H9 (cell line): ENCODE measurements at regions not wholly inside any gene's neighbourhood (a gene's known extent, or its start where the extent isn't known, plus 50 kb on each side); places are given as distances from the start of the nearest gene placed in this dataset.

Experiments
- DNase-seq: peaks from one replicate; pipeline ENCODE4 v3.0.0-alpha.2; 2017
- H2AFZ ChIP-seq: one replicate; pipeline ENCODE4 v1.6.1; 2013; ENCODE audit warnings: mild to moderate bottlenecking, low read length, control low read depth, moderate library complexity
- H2AK5ac ChIP-seq: 2 replicates; pipeline ENCODE4 v1.6.1; 2013; ENCODE audit warnings: low read length, control low read depth, mixed read lengths; ENCODE audit not compliant: insufficient read length
- H2BK120ac ChIP-seq: one replicate; pipeline ENCODE4 v1.6.1; 2013; ENCODE audit warnings: low read depth, mild to moderate bottlenecking, low read length, control low read depth, inconsistent platforms; ENCODE audit not compliant: poor library complexity, severe bottlenecking
- H2BK12ac ChIP-seq: 2 replicates; pipeline ENCODE4 v1.6.1; 2013; ENCODE audit warnings: low read length, control low read depth, mixed read lengths, low read depth; ENCODE audit not compliant: insufficient read length
- H2BK15ac ChIP-seq: 2 replicates; pipeline ENCODE4 v1.6.1; 2013; ENCODE audit warnings: low read depth, low read length, control low read depth
- H2BK20ac ChIP-seq: one replicate; pipeline ENCODE4 v1.6.1; 2013; ENCODE audit warnings: low read depth, mild to moderate bottlenecking, low read length, control low read depth, inconsistent platforms; ENCODE audit not compliant: poor library complexity, severe bottlenecking
- H2BK5ac ChIP-seq: 2 replicates; pipeline ENCODE4 v1.6.1; 2013; ENCODE audit warnings: low read length, control low read depth, mixed read lengths; ENCODE audit not compliant: insufficient read length
- H3K14ac ChIP-seq: 2 replicates; pipeline ENCODE4 v1.6.1; 2013; ENCODE audit warnings: low read length, control low read depth; ENCODE audit not compliant: insufficient read depth
- H3K18ac ChIP-seq: 2 replicates; pipeline ENCODE4 v1.6.1; 2013; ENCODE audit warnings: low read depth, mild to moderate bottlenecking, mixed read lengths, low read length, control low read depth; ENCODE audit not compliant: insufficient read length
- H3K23ac ChIP-seq: 2 replicates; pipeline ENCODE4 v1.6.1; 2013; ENCODE audit warnings: low read length, control low read depth, mixed read lengths, low read depth; ENCODE audit not compliant: insufficient read length
- H3K23me2 ChIP-seq: 2 replicates; pipeline ENCODE4 v1.6.1; 2013; ENCODE audit warnings: low read depth, mild to moderate bottlenecking, mixed read lengths, low read length, control low read depth; ENCODE audit not compliant: insufficient read length, poor library complexity, severe bottlenecking
- H3K27ac ChIP-seq: 2 replicates; pipeline ENCODE4 v1.5.1; 2013; ENCODE audit warnings: low read length, control low read depth, mixed read lengths, low read depth; ENCODE audit not compliant: insufficient read length
- H3K27me3 ChIP-seq: 2 replicates; pipeline ENCODE4 v1.6.1; 2013; ENCODE audit warnings: low read length, control low read depth, inconsistent platforms; ENCODE audit not compliant: insufficient read depth
- H3K4ac ChIP-seq: 2 replicates; pipeline ENCODE4 v1.6.1; 2013; ENCODE audit warnings: low read depth, mild to moderate bottlenecking, control low read depth, inconsistent platforms, low read length, moderate library complexity
- H3K4me1 ChIP-seq: 2 replicates; pipeline ENCODE4 v1.6.1; 2013; ENCODE audit warnings: low read length, control low read depth, inconsistent platforms; ENCODE audit not compliant: insufficient read depth
- H3K4me2 ChIP-seq: 2 replicates; pipeline ENCODE4 v1.6.1; 2013; ENCODE audit warnings: low read length, control low read depth, mixed read lengths; ENCODE audit not compliant: insufficient read length, insufficient read depth
- H3K56ac ChIP-seq: 2 replicates; pipeline ENCODE4 v1.6.1; 2013; ENCODE audit warnings: low read depth, mild to moderate bottlenecking, mixed read lengths, low read length, control low read depth; ENCODE audit not compliant: insufficient read length
- H3K79me1 ChIP-seq: 2 replicates; pipeline ENCODE4 v1.6.1; 2013; ENCODE audit warnings: low read depth, mild to moderate bottlenecking, moderate library complexity, low read length, control low read depth, inconsistent platforms; ENCODE audit not compliant: insufficient read depth, poor library complexity, severe bottlenecking
- H3K79me2 ChIP-seq: 2 replicates; pipeline ENCODE4 v1.6.1; 2013; ENCODE audit warnings: low read length, control low read depth, inconsistent platforms; ENCODE audit not compliant: insufficient read depth
- H3K9ac ChIP-seq: 2 replicates; pipeline ENCODE4 v1.6.1; 2013; ENCODE audit warnings: low read length, control low read depth, mixed read lengths; ENCODE audit not compliant: insufficient read length; ENCODE audit errors: extremely low read depth
- H3K9me3 ChIP-seq: one replicate; pipeline ENCODE4 v1.6.1; 2013; ENCODE audit warnings: low read depth, low read length, inconsistent platforms; ENCODE audit not compliant: control insufficient read depth
- H3T11ph ChIP-seq: one replicate; pipeline ENCODE4 v1.6.1; 2013; ENCODE audit warnings: mild to moderate bottlenecking, low read length, control low read depth, inconsistent platforms
- H4K20me1 ChIP-seq: one replicate; pipeline ENCODE4 v1.6.1; 2013; ENCODE audit not compliant: control insufficient read depth, insufficient read length, insufficient read depth
- H4K5ac ChIP-seq: 2 replicates; pipeline ENCODE4 v1.6.1; 2013; ENCODE audit warnings: low read depth, mild to moderate bottlenecking, mixed read lengths, low read length, control low read depth; ENCODE audit not compliant: insufficient read length
- H4K8ac ChIP-seq: replicated peaks from 2 replicates; pipeline ENCODE4 v1.6.1; 2013; ENCODE audit warnings: low read length, control low read depth, mixed read lengths, low read depth; ENCODE audit not compliant: insufficient read length
- H4K91ac ChIP-seq: 2 replicates; pipeline ENCODE4 v1.6.1; 2013; ENCODE audit warnings: low read depth, mild to moderate bottlenecking, moderate library complexity, mixed read lengths, low read length, control low read depth; ENCODE audit not compliant: insufficient read length
- H3K27ac Mint-ChIP-seq, 3 experiments: 2 replicates in 2 of 3; 3 replicates in 1 of 3; pipeline ENCODE4 v1.8.0; 2020 to 2021; ENCODE audit warnings: mixed read lengths in 3 of 3, mild to moderate bottlenecking in 1 of 3, moderate library complexity in 1 of 3
- H3K27me3 Mint-ChIP-seq: 2 replicates; pipeline ENCODE4 v1.8.0; 2021; ENCODE audit warnings: low read depth, mild to moderate bottlenecking, moderate library complexity, mixed read lengths
- H3K36me3 Mint-ChIP-seq, 3 experiments: 2 replicates in 2 of 3; 3 replicates in 1 of 3; pipeline ENCODE4 v1.8.0; 2020 to 2021; ENCODE audit warnings: low read depth in 3 of 3, mixed read lengths in 3 of 3; ENCODE audit not compliant: insufficient read depth in 1 of 3
- H3K4me1 Mint-ChIP-seq, 2 experiments: 2 replicates each; pipeline ENCODE4 v1.8.0; 2020; ENCODE audit warnings: mixed read lengths in 2 of 2
- H3K4me3 Mint-ChIP-seq, 2 experiments: 2 replicates in 1 of 2; 3 replicates in 1 of 2; pipeline ENCODE4 v1.8.0; 2020 to 2021; ENCODE audit warnings: mild to moderate bottlenecking in 2 of 2, mixed read lengths in 2 of 2, moderate library complexity in 1 of 2
- H3K9me3 Mint-ChIP-seq, 2 experiments: 2 replicates in 1 of 2; 3 replicates in 1 of 2; pipeline ENCODE4 v1.8.0; 2020; ENCODE audit warnings: mild to moderate bottlenecking in 2 of 2, mixed read lengths in 2 of 2, moderate library complexity in 1 of 2
- WGBS: extraction: QIAGEN DNeasy Blood & Tissue Kit; methylation state at CpG from one replicate; pipeline ENCODE4 v1.1.7; 2013; ENCODE audit warnings: missing lambda C conversion rate, low lambda C conversion rate, mixed read lengths; ENCODE audit not compliant: insufficient read length; ENCODE audit errors: extremely low coverage; 5-methylcytosine and 5-hydroxymethylcytosine counted together
- TF ChIP-seq, protein P1 (sequence below): fragments of 200-600 bp; sonication (generic); conservative IDR thresholded peaks from 3 replicates; pipeline ENCODE4 v1.8.0; 2021; ENCODE audit warnings: antibody characterized with exemption, mild to moderate bottlenecking

DNA sequence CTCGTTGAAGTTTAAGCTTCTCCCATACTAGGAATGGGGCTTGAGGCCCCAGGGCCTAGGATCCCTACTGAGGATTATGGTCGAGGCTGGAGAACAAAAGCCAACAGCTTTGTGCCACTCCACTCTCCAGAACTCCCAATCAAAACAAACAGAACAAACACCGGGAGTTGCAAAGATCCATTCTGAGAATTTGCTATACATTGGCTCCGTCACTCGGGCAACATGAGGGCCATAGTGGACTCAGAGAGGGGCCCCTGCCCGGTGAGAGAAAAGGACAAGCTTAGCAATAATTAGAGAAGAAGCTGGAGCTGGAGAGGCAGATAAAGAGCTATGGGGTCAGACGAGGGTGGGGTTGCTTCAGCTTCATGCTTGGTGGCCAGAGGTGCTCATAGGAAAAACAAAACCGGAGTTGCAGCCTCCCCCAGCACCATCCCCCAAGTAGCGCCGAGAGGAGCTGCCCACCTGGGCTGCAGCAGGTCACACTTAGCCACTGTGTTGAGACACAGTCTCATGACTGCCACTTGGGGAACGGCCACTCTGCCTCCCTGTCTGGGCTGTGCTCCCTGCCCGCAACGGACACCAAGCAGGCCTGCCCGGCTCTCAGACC is 142.3 kb upstream of the HAAO start:
- H3K9me3 Mint-ChIP-seq, result no peaks in the 10 kb centered on the region
- no peaks in the 10 kb centered on the region for H3K23me2 ChIP-seq
- H3K79me2 ChIP-seq, result no peaks in the 10 kb centered on the region
- H3K4me2 ChIP-seq, result no peak overlapping the region
- no peaks in the 10 kb centered on the region for H4K20me1 ChIP-seq
- no peak overlapping the region for H3K9ac ChIP-seq
- no peak overlapping the region for H2BK120ac ChIP-seq
- H3K79me1 ChIP-seq, result no peaks in the 10 kb centered on the region
- WGBS, result no CpG with 5 or more reads among the region's 14 CpGs
- H3K9me3 ChIP-seq, result no peaks in the 10 kb centered on the region
- no peak overlapping the region for H3K23ac ChIP-seq
- H2BK15ac ChIP-seq, result no peak overlapping the region
- H3K27ac ChIP-seq, result no peak overlapping the region
- no peaks in the 10 kb centered on the region for H3K27me3 ChIP-seq
- no peak overlapping the region for H4K8ac ChIP-seq
- peak overlapping the region in 1 of 3 experiments; percentile 74; a peak in 1 of 7 replicates for H3K27ac Mint-ChIP-seq
- no peak overlapping the region for H3K4ac ChIP-seq
- H2BK5ac ChIP-seq, result no peak overlapping the region
- peaks cover 3% of the 10 kb centered on the region; the same call in 1 of the 2 replicates for H3K4me1 ChIP-seq
- peaks cover 27 to 32% of the 10 kb centered on the region in 2 experiments for H3K4me1 Mint-ChIP-seq
- no peak overlapping the region for H3K18ac ChIP-seq
- no peak overlapping the region for H3K14ac ChIP-seq
- H2BK12ac ChIP-seq, result no peak overlapping the region
- DNase-seq, result no peak
- H2BK20ac ChIP-seq, result no peak overlapping the region
- H3K4me3 Mint-ChIP-seq, result no peak overlapping the region
- H2AFZ ChIP-seq, result no peak overlapping the region
- H3T11ph ChIP-seq, result no peak overlapping the region
- H2AK5ac ChIP-seq, result no peak overlapping the region
- TF ChIP-seq, protein P1, sequence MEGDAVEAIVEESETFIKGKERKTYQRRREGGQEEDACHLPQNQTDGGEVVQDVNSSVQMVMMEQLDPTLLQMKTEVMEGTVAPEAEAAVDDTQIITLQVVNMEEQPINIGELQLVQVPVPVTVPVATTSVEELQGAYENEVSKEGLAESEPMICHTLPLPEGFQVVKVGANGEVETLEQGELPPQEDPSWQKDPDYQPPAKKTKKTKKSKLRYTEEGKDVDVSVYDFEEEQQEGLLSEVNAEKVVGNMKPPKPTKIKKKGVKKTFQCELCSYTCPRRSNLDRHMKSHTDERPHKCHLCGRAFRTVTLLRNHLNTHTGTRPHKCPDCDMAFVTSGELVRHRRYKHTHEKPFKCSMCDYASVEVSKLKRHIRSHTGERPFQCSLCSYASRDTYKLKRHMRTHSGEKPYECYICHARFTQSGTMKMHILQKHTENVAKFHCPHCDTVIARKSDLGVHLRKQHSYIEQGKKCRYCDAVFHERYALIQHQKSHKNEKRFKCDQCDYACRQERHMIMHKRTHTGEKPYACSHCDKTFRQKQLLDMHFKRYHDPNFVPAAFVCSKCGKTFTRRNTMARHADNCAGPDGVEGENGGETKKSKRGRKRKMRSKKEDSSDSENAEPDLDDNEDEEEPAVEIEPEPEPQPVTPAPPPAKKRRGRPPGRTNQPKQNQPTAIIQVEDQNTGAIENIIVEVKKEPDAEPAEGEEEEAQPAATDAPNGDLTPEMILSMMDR, result no peak
- H3K36me3 Mint-ChIP-seq, result no peaks in the 10 kb centered on the region; a peak in 1 of 7 replicates
- H4K5ac ChIP-seq, result no peak overlapping the region
- no peak overlapping the region for H3K56ac ChIP-seq
- peaks cover 9% of the 10 kb centered on the region for H3K27me3 Mint-ChIP-seq
- H4K91ac ChIP-seq, result no peak overlapping the region
